Non-pigmented ciliary epithelial cell (primary cell): ENCODE measurements at regions not wholly inside any gene's neighbourhood (a gene's known extent, or its start where the extent isn't known, plus 50 kb on each side); places are given as distances from the start of the nearest gene placed in this dataset.
A peak's percentile ranks its signal among the peaks of the same experiment; 100 is the strongest.

Experiments used
- DNase-seq: peaks from one replicate; pipeline ENCODE4 v3.0.0-alpha.2; 2010; ENCODE audit warnings: low read depth

DNA sequence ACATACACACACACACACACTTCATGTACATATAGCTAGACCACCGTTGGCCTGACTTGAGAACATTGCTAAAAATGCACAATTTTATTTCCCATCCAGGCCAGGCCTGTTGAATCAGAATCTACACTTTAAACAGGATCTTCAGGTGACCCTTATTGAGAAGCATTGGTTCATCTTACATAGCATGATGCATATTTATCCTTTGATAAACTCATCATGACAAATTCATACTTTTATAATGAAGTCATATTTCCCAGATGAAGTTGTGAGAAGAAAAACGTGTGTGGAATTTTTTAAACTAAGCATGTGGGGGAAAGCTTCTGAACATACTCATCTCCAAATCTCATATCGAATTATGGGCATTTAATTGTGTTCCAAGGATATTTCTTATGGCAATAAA, 877.7 kb downstream of the MRPL39 start:
- DNase-seq, result peak; percentile 6

DNA sequence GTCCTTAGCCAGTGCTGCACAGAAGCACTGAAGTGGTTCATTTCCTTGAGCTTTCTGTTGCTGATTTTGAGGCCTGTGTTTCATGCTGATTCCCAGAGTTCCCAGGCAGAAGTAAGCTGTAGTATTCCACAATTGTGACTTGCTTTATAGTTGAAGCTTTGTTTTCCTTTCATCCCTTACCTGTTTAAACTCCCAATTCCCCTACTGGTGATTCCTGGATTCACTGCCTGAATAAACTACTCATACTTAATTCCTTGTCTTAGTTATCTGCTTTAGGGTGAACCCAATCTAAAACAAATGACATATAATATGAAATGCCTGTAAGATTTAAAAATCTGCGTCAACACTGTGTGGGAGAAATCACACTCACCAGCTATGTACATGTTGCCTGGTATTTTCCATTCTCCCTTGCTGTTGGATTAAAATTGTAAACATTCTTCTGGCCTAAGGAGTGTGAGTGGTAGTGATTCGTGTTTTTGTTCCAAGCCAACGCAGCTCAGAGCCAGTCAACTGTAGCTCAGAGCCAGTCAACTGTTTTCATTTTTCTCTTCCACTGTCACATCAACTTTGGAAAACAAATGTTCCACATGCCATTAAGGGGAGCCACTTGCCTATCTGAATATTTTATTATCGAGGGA, 879.4 kb downstream of the MRPL39 start:
- peak; percentile 10 for DNase-seq

DNA sequence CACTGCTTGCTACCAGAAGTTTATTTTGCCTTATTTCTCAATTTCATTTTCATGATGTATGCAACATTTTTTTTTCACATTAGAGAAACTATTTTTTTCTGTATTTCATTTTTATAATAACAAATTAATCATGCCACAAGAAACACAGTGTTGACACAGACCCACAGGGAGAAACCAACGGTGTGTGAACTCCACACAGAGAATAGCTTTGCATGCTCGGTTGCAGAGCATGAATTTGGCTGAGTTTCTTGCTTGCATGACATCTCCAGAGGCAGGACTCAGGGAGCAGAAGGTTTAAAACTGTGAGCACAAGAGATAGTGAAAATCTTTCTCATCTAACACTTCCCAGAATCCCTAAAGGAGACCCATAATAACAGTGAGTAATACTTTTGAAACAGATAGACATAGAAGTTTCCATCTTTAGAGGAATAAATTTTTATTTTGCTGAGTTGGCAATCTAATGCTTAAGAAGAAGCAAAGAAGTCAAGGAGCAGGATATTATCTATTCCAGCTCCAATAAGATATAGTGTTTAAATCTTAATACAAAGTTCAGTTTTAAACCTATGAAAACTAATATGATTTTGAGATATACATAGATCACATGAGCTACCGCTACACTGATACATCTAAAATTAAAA, 890.9 kb downstream of the MRPL39 start:
- DNase-seq, result peak; percentile 28

DNA sequence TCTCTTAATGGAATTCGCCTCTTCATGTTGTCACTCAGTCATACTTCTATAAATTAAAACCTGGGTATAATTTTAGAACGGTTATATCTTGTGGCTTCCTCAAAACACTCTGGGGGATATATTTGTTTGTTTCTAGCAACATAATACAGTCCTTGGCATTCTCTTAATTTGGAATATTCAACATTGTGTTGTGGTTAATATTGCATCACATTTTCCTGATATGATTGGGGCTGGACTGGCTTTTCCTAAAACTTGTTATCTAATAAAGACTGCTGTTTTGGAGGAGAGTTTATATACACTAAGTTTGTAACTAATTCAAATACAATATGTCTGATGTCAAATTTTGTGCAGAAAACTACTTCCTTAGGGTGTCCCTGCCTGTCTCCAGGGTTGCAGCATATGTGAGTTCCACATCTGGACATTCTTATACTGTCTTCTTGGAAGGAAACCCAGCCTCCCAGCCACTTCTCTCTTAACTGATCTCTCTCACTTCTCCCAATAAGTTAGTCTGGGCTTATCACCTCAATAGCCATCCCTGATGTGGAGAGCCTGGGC, 892.6 kb downstream of the MRPL39 start:
- no peak for DNase-seq

DNA sequence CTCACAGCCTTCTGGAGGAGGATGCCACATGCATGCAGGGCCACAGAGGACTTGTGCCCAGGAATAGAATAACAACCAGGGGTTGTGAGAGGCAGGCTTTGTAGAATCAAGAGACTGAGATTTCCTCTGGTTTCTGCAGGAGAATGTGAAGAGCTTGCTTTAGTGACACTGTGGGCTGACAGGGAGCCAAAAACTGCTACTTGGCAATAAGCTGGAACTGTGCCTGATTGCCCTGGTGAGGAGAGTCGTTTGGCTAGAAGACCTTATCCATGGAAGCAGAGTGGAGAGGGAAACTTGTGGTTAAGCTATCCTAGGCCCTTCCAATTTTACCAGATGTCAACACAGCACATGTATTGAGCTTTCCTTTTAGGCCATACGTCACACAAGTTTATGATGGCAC, 902.1 kb downstream of the MRPL39 start:
- no peak for DNase-seq

DNA sequence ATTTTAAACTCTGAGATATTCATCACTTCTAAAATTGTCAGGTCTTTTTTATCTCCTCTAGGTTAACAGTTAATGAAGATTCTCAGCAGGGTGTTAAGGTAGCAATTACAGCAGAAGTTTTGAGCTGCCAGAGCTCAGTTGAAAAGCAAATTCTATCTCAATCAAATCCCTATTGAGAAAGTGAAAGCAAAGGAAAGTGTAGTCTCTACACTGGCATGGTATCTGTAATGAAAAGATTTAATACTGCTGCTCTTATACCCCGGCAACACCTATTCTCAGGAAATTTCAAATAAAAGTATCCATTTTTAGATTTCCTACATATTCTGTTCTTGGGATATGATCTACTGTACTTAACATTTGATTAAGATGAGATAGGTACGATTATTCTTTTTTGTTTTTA, 913.5 kb downstream of the MRPL39 start:
- no peak for DNase-seq

DNA sequence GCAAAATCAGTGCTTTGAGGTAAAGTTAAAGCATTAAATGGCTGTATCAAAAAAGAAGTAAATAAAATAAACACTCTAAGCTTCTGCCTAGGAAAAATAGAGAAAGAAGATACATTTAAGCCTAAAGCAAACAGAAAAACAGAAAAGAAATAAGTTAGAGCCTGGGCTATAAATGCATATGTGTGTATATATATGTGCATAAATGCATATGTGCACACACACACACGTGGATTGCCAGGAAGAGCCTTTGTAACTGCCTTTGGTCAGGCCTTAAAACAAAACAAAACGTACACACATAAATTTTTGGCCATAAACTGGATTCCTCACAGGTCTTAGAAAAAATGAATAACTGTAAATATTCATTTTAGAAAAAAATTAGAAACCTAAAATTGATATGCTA, 925.8 kb downstream of the MRPL39 start:
- no peak for DNase-seq

DNA sequence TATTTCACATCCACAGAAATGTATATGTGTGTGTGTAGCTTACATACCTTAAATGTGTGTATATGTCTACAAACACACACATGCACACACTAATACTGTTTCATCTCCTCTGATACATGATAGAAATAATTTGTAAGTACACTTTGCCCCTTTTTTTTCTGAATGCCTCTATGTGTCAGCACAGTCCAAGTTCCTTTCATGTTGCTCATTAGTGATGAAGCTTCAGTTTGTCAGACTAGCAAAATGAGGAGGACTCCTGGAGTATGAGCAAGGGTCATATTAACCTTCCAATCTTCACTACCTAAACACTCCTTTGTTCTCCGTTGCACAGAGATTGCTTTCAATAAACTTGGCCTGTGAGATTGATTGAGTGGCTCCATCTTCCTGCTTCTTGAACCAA, 935.4 kb downstream of the MRPL39 start:
- DNase-seq, result no peak

DNA sequence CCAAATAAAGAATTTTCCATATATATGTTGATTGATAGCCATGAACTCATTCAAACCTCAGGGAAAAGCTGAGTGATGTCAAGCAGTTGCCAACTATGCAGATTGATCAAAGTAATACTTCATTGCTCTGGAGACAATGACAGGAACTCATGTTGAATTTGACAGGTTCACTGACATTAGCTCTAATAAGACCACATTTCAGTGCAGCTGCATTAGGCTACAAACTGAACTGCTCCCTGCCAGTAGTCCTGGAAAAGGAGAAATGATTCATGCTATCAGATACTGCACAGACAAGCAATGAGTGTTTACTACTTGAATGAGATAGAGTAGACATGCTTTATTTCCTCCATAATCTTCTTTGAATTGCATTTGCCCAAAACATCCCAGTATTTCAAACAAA, 948.4 kb downstream of the MRPL39 start:
- DNase-seq, result no peak

DNA sequence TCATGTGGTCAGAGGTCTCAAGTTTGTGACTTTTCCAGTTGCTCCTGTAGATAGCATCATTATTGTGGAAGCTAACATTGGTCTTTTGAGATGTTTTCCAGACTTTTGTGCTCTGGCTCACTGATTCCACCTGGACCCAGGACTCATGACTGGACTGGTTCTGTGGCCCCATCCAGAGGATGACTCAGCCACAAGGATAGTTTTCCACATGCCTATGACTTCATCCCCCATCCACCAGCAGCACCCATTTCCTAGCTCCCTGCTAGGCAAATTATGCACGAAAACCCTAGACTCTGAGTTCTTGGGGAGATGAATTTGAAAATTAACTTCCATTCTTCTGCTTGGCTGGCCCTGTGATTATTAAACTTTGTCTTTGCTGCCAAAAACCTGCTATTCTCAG, 949.3 kb downstream of the MRPL39 start:
- DNase-seq, result no peak

DNA sequence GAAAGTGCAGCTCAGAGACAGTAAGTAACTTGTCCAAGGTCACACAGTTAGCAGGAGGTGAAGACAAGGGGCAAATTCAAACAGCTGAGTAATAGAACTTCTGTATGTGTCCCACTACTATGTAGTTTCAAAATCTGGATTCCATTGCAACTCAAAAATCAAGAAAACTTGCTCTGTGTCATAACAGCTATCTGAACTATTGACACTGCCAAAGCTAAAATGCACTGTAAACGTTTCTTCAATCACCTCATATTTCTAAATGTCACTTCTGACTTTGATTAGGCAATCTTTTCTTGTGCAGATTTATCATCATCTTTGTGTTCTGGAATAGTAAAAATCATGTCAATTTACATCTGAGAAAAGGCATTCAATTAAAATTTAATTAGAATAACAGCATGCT, 957.6 kb downstream of the MRPL39 start:
- DNase-seq, result no peak

DNA sequence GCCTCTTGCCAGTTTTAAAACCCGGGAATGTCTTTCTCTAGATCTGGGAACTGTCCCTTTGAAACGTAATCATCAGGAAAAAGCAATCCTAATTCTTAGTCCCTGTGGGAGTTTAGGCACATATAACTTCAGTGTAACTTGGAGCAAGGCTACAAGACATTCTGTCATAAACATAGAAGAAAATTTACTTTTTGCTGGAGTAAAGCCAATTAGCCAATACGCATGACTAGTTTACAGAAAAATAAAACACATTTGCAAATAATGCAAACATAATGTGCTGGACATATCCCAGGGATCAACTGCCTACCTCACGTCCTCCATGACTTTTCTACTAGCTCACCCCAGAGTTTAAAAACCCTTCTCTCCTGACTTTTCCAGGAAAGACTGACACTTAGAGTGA, 970.6 kb downstream of the MRPL39 start:
- no peak for DNase-seq

DNA sequence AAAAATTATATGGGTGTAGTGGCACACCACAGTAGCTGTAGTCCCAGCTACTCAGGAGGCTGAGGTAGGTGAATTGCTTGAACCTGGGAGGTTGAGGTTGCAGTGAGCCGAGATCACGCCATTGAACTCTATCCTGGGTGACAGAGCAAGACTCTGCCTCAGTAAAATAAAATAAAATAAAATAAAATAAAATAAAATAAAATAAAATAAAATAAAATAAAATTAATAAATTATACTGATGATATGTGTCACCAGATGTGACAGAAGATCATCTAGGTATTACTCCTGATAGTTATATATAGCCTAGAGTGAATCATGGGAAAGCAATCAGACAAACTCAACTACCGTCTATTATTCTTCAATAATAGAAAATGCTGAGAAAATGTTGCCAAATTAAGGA, 972.5 kb downstream of the MRPL39 start:
- DNase-seq, result no peak

DNA sequence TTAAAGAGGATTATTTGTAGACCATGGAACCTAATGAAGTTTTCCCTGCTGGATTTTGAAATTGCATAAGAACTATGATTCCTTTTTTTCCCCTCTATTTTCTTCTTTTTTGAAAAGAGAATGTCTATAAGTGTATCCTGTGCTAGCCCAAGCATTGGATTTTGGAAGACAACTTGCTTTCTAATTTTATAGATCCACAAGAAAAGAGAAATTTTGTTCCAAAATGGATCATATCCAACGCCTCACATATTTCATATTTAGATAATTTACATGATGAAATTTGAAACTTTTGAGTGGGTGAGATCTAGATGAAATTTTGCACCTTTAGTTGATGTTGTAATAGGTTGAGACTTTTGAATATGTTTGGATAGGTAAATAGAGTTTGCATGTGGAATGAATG, 978.7 kb downstream of the MRPL39 start:
- no peak for DNase-seq

DNA sequence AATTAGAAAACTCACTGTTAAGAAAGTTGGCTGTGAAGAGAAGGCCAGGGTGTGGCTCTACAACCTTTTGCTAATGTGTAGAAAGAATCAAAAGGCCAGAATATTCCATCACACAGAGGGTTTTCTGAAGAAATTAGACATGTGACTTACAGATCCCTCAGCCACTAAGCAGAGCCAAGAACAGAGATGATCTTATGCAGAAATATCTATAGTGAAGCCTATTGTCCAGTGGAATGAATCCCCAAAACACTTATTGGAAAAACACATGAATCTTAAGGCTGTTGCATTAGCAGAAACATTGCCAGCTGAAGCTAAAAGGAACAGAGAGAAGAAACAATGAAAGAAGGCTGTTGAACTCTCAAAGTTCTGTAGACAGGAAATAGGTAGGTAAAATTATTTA, 979.2 kb downstream of the MRPL39 start:
- DNase-seq, result no peak

DNA sequence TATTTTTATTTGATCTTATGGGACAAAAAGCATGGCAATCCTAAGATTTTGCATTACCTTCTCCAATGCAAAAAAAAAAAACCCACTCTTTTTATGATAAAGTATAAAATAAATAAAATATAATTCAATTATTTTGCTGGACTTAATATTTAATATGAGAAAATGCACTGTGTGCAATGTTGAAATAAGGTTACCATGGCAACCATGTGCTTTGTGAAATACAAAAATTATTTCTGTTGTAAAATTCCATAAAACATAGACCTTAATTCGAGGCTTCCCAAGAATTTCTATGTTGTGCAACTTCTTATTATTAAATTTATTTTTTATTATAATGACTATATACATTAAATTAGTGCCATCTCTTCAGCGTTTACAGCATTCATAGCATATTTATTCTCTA, 989.5 kb downstream of the MRPL39 start:
- no peak for DNase-seq

DNA sequence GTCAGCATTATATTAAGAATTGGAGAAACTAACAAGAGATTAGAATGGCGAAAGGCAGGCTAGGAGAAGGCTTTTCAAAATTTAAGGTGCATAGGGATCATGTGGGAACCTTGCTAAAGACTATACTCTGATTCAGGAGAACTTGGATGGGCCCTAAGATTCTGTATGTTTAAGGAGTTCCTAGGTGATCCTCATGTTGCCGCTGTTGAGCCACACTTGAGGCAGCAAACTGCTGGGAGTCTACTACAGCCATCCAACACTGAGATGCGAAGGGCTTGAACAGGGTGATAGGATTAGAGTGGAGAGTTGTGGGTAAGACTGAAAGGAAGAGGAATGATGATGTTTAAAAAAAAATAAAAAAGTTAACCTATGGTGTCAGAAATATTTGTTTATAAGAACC, 1013.2 kb downstream of the MRPL39 start:
- no peak for DNase-seq

DNA sequence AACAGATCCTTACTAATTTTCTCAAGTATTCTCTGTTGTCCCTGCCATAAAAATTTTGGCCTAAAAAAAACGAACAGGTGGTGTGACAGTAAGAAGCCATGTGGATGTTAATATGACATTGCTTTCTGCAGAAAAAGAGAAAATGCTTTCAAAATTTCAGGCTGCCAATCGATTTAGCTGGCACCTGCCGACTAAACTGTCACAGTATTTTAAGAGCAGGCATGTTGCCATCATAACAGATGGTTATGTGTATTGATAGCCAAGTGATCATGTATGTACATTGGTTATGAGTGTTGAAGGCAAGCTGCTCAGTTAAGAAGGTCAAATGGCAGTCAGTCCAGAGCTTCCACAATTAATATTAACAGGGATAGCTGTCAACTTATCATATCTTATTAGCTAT, 1017.0 kb downstream of the MRPL39 start:
- DNase-seq, result no peak

DNA sequence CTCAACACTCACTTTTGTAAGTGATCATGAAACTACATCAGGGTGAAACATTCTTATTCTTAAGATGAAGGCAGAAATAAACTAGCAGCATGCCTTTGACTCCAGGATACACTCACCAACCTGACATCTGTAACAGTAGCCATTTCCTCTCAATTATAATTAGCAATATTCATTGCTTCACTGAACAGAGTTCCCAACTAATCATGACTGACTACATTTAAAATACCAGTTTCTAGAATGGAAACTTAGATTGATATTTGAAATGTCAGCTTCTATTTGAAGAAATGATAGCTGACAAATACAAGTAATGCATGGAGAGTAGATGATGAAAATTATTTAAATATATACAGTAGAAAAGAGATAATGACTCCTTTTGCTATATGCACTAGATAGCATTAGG, 1023.8 kb downstream of the MRPL39 start:
- no peak for DNase-seq

DNA sequence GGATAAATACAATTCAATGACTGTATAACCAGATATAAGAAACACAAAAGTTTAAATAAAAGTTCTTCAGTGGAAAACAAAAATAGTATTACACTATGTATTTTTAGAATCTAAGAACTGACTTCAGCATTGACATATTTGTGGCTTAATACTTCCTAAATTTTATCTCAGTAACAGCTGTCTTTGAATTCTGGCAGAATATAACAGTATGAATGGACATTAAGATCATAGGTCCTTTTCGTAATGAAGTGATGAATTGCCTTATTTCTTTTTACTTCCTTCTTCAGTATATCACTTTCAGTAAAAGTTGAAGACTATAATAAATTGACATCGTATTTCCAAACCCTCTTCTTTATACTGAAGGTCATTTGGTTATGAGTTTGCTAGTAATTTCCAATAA, 1030.0 kb downstream of the MRPL39 start:
- DNase-seq, result no peak

DNA sequence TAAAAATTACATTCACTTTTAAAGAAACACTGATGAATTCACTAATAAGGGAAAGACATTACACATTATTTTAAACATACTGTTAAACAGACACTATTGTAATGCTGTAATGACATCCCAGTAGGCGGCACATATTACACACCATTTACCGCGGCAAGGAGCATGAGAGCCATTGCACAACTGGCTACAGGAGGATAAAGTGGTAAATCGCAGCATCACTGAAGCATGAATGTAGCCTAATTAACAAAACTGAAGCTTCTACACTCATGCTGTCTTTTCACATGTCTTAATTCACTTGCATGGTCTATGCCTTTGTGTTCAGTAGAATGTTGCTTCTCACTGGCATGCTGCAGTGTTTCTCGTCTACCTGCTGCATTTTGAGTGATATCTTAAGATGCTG, 1046.0 kb downstream of the MRPL39 start:
- no peak for DNase-seq

DNA sequence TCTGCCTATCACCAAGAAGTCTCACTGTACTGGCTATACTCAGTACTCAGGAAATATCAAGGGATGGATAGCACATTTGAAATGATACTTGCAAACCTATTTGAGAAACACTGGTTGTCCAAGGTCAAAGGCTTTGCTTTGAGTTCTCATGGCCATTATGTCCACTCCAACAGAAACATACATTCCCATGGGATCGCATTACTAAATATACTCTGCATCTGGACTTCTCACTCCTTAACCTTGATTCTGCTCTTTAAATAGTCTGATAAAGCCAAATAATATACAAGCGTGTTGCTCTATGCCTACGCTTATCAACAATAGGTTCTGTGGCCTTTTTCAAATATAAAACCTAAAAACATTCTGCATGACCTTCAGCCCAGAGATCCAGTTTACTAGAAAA, 1054.8 kb downstream of the MRPL39 start:
- no peak for DNase-seq

DNA sequence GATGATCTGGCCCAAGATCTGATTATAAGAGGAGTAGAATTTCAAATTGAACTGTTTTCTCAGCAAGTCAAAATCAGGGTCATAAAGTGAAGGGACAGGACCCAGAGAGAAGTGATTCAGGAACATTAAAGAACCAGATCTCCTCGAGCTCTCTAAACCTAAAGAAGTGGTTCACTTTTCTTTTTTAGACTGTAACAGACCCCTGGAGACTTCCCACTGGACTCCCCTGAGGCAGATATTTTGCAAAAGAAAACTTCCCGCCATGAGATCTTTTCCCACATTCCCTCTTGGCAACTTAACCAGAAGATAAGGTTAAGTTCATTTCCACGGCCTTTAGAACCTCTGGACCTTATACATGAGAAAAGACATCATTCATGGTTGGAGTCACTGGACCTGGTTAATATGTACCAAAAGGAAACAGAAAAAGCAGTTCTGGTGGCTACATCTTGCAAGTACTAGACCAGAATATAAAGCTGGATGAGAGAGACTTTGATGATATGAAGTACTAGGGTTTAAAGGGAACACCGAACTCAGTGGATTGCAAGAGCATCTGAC, 1061.4 kb downstream of the MRPL39 start:
- no peak for DNase-seq
